ENCODE measurements at regions not wholly inside any gene's neighbourhood (a gene's known extent, or its start where the extent isn't known, plus 50 kb on each side); places are given as distances from the start of the nearest gene placed in this dataset.
"Not testable (repeated sequence)": the region's sequence is repeated elsewhere in the genome, so short reads cannot be mapped to it uniquely, and the experiment has no call there.

- Histone ChIP-seq H3K27ac (no peak overlapping the region), H3K4me1 (no peaks in the 10 kb centered on the region), H3K36me3 (no peaks in the 10 kb centered on the region), H3K4me3 (no peak overlapping the region), H3K9me3 (no peaks in the 10 kb centered on the region), H3K27me3 (no peaks in the 10 kb centered on the region)
- TF ChIP-seq CTCF (IDR thresholded peaks at IDR 0.05) = no peak
- no peak for TF ChIP-seq POLR2AphosphoS5 (IDR thresholded peaks at IDR 0.05)
- TF ChIP-seq POLR2A (IDR thresholded peaks at IDR 0.05) = no peak
- no peak for TF ChIP-seq EP300 (IDR thresholded peaks at IDR 0.05)
- ATAC-seq (ENCODE audit: low FRiP score in 2 of 2) = no peak
- peak in 1 of 2 donors; percentile 31 for DNase-seq
- 88 to 94% methylated on average over 2 to 6 of the region's 8 CpGs for WGBS, 2 donors
These were observed 103.2 kb downstream of the SINHCAF start for GRCh38 chr12:31222620-31223222.

GRCh38 chr12:31223640-31224039, 102.3 kb downstream of the SINHCAF start:
- not testable (repeated sequence) for H3K27me3 ChIP-seq; H3K9me3 ChIP-seq; ATAC-seq (ENCODE audit: low FRiP score in 2 of 2); H3K27ac ChIP-seq; H3K4me1 ChIP-seq; H3K4me3 ChIP-seq; H3K36me3 ChIP-seq; DNase-seq
- 50% methylated on average over 1 of the region's 1 CpG for WGBS, 2 donors

GRCh38 chr12:31224768-31225448, 101.0 kb downstream of the SINHCAF start:
- no peak for ATAC-seq (ENCODE audit: low FRiP score in 2 of 2)

GRCh38 chr12:31225656-31226535, 100.1 kb downstream of the SINHCAF start:
- Histone ChIP-seq H3K4me3 (no peak overlapping the region), H3K27ac (no peak overlapping the region), H3K9me3 (no peaks in the 10 kb centered on the region), H3K4me1 (no peaks in the 10 kb centered on the region), H3K27me3 (no peaks in the 10 kb centered on the region), H3K36me3 (no peaks in the 10 kb centered on the region)
- TF ChIP-seq POLR2AphosphoS5 (IDR thresholded peaks at IDR 0.05) = no peak
- no peak for TF ChIP-seq CTCF (IDR thresholded peaks at IDR 0.05)
- no peak for TF ChIP-seq POLR2A (IDR thresholded peaks at IDR 0.05)
- no peak for TF ChIP-seq EP300 (IDR thresholded peaks at IDR 0.05)
- 78 to 84% methylated on average over 9 of the region's 9 CpGs for WGBS, 2 donors
- DNase-seq (no peak), ATAC-seq (ENCODE audit: low FRiP score in 2 of 2) (no peak)

More at GRCh38 chr12:31224768-31225448, 101.0 kb downstream of the SINHCAF start:
- DNase-seq = no peak
- TF ChIP-seq POLR2AphosphoS5 (IDR thresholded peaks at IDR 0.05) (no peak), EP300 (IDR thresholded peaks at IDR 0.05) (no peak), CTCF (IDR thresholded peaks at IDR 0.05) (no peak), POLR2A (IDR thresholded peaks at IDR 0.05) (no peak)
- 63% methylated on average over 6 of the region's 6 CpGs for WGBS, 2 donors
- Histone ChIP-seq H3K4me3 (no peak overlapping the region), H3K4me1 (no peaks in the 10 kb centered on the region), H3K36me3 (no peaks in the 10 kb centered on the region), H3K9me3 (no peaks in the 10 kb centered on the region), H3K27me3 (no peaks in the 10 kb centered on the region), H3K27ac (no peak overlapping the region)

- H3K4me1 ChIP-seq = no peaks in the 10 kb centered on the region
- DNase-seq (peak in 1 of 2 donors; percentile 74), ATAC-seq (ENCODE audit: low FRiP score in 2 of 2) (no peak)
- WGBS, 2 donors = 90% methylated on average over 5 to 10 of the region's 10 CpGs
- no peak for TF ChIP-seq CTCF (IDR thresholded peaks at IDR 0.05)
- no peak for TF ChIP-seq EP300 (IDR thresholded peaks at IDR 0.05)
- H3K4me3 ChIP-seq = no peak overlapping the region
- no peaks in the 10 kb centered on the region for H3K27me3 ChIP-seq
- H3K9me3 ChIP-seq = no peaks in the 10 kb centered on the region
- no peaks in the 10 kb centered on the region for H3K36me3 ChIP-seq
- no peak overlapping the region for H3K27ac ChIP-seq
These were observed 99.3 kb downstream of the SINHCAF start for GRCh38 chr12:31226639-31227038.

Data from upper lobe of left lung (tissue), 6 donors.